ENCODE measurements at regions not wholly inside any gene's neighbourhood (a gene's known extent, or its start where the extent isn't known, plus 50 kb on each side); places are given as distances from the start of the nearest gene placed in this dataset.

DNA sequence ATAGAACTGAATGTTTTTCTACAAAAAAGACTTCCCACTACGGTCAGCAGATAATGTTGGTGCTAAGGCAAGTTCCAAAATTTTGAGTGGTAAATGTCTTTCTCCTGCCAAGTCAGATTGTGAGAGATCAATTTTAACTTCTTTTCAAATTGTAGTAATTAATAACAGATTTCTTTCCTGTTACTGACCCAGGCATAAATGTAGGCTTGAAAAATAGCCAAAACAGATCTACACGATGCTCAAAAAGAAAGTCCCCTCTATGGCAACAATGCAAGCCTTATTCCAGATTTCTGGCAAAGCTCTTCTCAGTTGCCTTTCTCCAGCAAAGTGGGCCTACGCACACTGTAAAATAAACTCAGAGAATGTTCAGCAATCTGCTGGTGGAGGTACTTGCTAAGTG is 641.0 kb upstream of the NRP1 start:
- TF ChIP-seq, protein P1, sequence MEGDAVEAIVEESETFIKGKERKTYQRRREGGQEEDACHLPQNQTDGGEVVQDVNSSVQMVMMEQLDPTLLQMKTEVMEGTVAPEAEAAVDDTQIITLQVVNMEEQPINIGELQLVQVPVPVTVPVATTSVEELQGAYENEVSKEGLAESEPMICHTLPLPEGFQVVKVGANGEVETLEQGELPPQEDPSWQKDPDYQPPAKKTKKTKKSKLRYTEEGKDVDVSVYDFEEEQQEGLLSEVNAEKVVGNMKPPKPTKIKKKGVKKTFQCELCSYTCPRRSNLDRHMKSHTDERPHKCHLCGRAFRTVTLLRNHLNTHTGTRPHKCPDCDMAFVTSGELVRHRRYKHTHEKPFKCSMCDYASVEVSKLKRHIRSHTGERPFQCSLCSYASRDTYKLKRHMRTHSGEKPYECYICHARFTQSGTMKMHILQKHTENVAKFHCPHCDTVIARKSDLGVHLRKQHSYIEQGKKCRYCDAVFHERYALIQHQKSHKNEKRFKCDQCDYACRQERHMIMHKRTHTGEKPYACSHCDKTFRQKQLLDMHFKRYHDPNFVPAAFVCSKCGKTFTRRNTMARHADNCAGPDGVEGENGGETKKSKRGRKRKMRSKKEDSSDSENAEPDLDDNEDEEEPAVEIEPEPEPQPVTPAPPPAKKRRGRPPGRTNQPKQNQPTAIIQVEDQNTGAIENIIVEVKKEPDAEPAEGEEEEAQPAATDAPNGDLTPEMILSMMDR (conservative IDR thresholded peaks at IDR 0.05; ENCODE audit: low read length), result no peak
- no peak for TF ChIP-seq EZH2phosphoT487 (IDR thresholded peaks at IDR 0.05; ENCODE audit: borderline replicate concordance)
